B cell (primary cell): ENCODE measurements at regions not wholly inside any gene's neighbourhood (a gene's known extent, or its start where the extent isn't known, plus 50 kb on each side); places are given as distances from the start of the nearest gene placed in this dataset.

ENCODE experiments used
- ATAC-seq: fragments of 200-7000 bp; cut with Tn5 transposase; one replicate; pipeline ENCODE4 v1.10.0; 2021; ENCODE audit warnings: low read depth, mild to moderate bottlenecking, moderate number of reproducible peaks, moderate library complexity
- CTCF ChIA-PET: fragments of 350-600 bp; sonication (Branson Sonifier 250); formaldehyde crosslinking; loops from one replicate; lab custom pipeline; 2021; ENCODE audit warnings: antibody characterized with exemption, inconsistent platforms; lab: Charles Lee
- POLR2A ChIA-PET: fragments of 350-600 bp; sonication (Branson Sonifier 250); formaldehyde crosslinking; loops from one replicate; lab custom pipeline; 2021; ENCODE audit warnings: antibody characterized with exemption; lab: Charles Lee
- DNase-seq: peaks from one replicate; pipeline ENCODE4 v3.0.0; 2013
- H2AFZ ChIP-seq: 2 replicates; pipeline ENCODE4 v1.6.1; 2012; ENCODE audit warnings: mild to moderate bottlenecking, low read depth, low read length; ENCODE audit not compliant: insufficient read depth, poor library complexity, severe bottlenecking
- H3K27ac ChIP-seq, 2 donors: 1 replicate in 1 of 2; 2 replicates in 1 of 2; pipeline ENCODE4 v1.5.1; 2012 to 2013; ENCODE audit warnings: low read length in 2 of 2, mild to moderate bottlenecking in 2 of 2, moderate library complexity in 1 of 2
- H3K27me3 ChIP-seq, 4 experiments: fragments of 200-600 bp in 1 of 4; sonication (generic) in 1 of 4; replicated peaks in 1 of 4; 1 replicate in 2 of 4; 2 replicates in 2 of 4; pipeline versions ENCODE4 v1.6.1 to v1.7.0; 2013 to 2016; ENCODE audit warnings: low read length in 3 of 4, mild to moderate bottlenecking in 2 of 4, mixed read lengths in 1 of 4, moderate library complexity in 1 of 4; ENCODE audit not compliant: insufficient read depth in 4 of 4, control insufficient read depth in 3 of 4; ENCODE audit errors: control extremely low read depth in 1 of 4
- H3K36me3 ChIP-seq, 2 experiments: replicated peaks in 1 of 2; 1 replicate in 1 of 2; 2 replicates in 1 of 2; pipeline versions ENCODE4 v1.6.1 to v1.7.1; 2013; ENCODE audit warnings: low read length in 1 of 2; ENCODE audit not compliant: insufficient read depth in 2 of 2, control insufficient read depth in 1 of 2; ENCODE audit errors: control extremely low read depth in 1 of 2, extremely low read depth in 1 of 2
- H3K4me1 ChIP-seq, 2 donors: fragments of 200-600 bp in 1 of 2; sonication (generic) in 1 of 2; 1 replicate in 1 of 2; 2 replicates in 1 of 2; pipeline versions ENCODE4 v1.5.1 to v1.6.1; 2013 to 2017; ENCODE audit warnings: low read length in 2 of 2; ENCODE audit not compliant: control insufficient read depth in 2 of 2, insufficient read depth in 2 of 2
- H3K4me2 ChIP-seq: replicated peaks from 2 replicates; pipeline ENCODE3; 2012; ENCODE audit warnings: mild to moderate bottlenecking, low read depth, low read length; ENCODE audit not compliant: poor library complexity, severe bottlenecking
- H3K4me3 ChIP-seq, 5 experiments: fragments of 200-600 bp in 1 of 5; sonication (generic) in 1 of 5; 1 replicate in 3 of 5; 2 replicates in 2 of 5; pipeline versions ENCODE4 v1.5.1 to v1.7.0; 2011 to 2016; ENCODE audit warnings: low read length in 4 of 5, mild to moderate bottlenecking in 4 of 5, low read depth in 2 of 5, control low read depth in 1 of 5, moderate library complexity in 1 of 5; ENCODE audit not compliant: insufficient read depth in 1 of 5; ENCODE audit errors: control extremely low read depth in 1 of 5, extremely low read depth in 1 of 5
- H3K79me2 ChIP-seq: fragments of 200-600 bp; sonication (generic); one replicate; pipeline ENCODE4 v1.6.0; 2016; ENCODE audit warnings: low read length; ENCODE audit not compliant: control insufficient read depth, insufficient read depth
- H3K9ac ChIP-seq: fragments of 200-600 bp; sonication (generic); 2 replicates; pipeline ENCODE4 v1.6.1; 2017; ENCODE audit warnings: mild to moderate bottlenecking, low read length, moderate library complexity
- H3K9me3 ChIP-seq, 3 donors: one replicate each; pipeline versions ENCODE4 v1.6.1 to v1.7.1; 2013; ENCODE audit warnings: low read length in 2 of 3; ENCODE audit not compliant: control insufficient read depth in 2 of 3, insufficient read depth in 1 of 3; ENCODE audit errors: control extremely low read depth in 1 of 3
- H4K20me1 ChIP-seq: 2 replicates; pipeline ENCODE4 v1.6.0; 2012; ENCODE audit warnings: mild to moderate bottlenecking, low read length; ENCODE audit not compliant: insufficient read depth, control insufficient read depth, poor library complexity, severe bottlenecking
- H3K27ac Mint-ChIP-seq: one replicate; pipeline ENCODE4 v1.8.0; 2021; ENCODE audit warnings: mixed read lengths
- H3K27me3 Mint-ChIP-seq: one replicate; pipeline ENCODE4 v1.8.0; 2021; ENCODE audit warnings: mixed read lengths
- H3K4me1 Mint-ChIP-seq: one replicate; pipeline ENCODE4 v1.8.0; 2021; ENCODE audit warnings: mixed read lengths
- H3K4me3 Mint-ChIP-seq: one replicate; pipeline ENCODE4 v1.8.0; 2021; ENCODE audit warnings: mixed read lengths
- H3K9me3 Mint-ChIP-seq: one replicate; pipeline ENCODE4 v1.8.0; 2022; ENCODE audit warnings: mixed read lengths; ENCODE audit not compliant: insufficient read depth
- CTCF ChIP-seq: fragments of 200-600 bp; IDR thresholded peaks from one replicate; pipeline ENCODE4 v1.8.0; 2022; ENCODE audit warnings: antibody characterized with exemption, mild to moderate bottlenecking
- EZH2 ChIP-seq: IDR thresholded peaks from 2 replicates; pipeline ENCODE4 v1.6.1; 2012; ENCODE audit warnings: borderline replicate concordance, low read depth, mild to moderate bottlenecking, moderate library complexity, low read length; ENCODE audit not compliant: insufficient read depth, poor library complexity, severe bottlenecking
- WGBS: methylation state at CpG from one replicate; pipeline ENCODE4 v1.1.5; 2013; ENCODE audit warnings: missing lambda C conversion rate; ENCODE audit not compliant: insufficient coverage; 5-methylcytosine and 5-hydroxymethylcytosine counted together
- intact Hi-C: fragments of 100-400 bp; cut with micrococcal nuclease; formaldehyde crosslinking; loops from one replicate; pipeline ENCODE4 v1.10.0; 2022

GRCh38 chr3:148441191-148441590 is 256.5 kb upstream of the AGTR1 start:
- no peaks in the 10 kb centered on the region for H3K36me3 ChIP-seq
- H3K9me3 ChIP-seq = no peaks in the 10 kb centered on the region
- no peak overlapping the region for H3K27ac Mint-ChIP-seq
- DNase-seq (no peak), ATAC-seq (no peak)
- no peak overlapping the region for H3K4me3 ChIP-seq
- H3K9me3 Mint-ChIP-seq = peaks cover 3% of the 10 kb centered on the region
- H4K20me1 ChIP-seq = no peaks in the 10 kb centered on the region
- intact Hi-C loops = no loop called here
- H3K4me1 Mint-ChIP-seq = no peaks in the 10 kb centered on the region
- POLR2A ChIA-PET = no interaction called here
- CTCF ChIA-PET = no interaction called here
- TF ChIP-seq CTCF (no peak), EZH2 (no peak)
- no peak overlapping the region for H3K4me3 Mint-ChIP-seq
- H2AFZ ChIP-seq = no peak overlapping the region
- WGBS = no CpG with 5 or more reads among the region's 1 CpG
- no peak overlapping the region for H3K4me2 ChIP-seq
- H3K27ac ChIP-seq = no peak overlapping the region
- H3K79me2 ChIP-seq = no peaks in the 10 kb centered on the region
- H3K27me3 Mint-ChIP-seq = no peaks in the 10 kb centered on the region
- no peak overlapping the region for H3K9ac ChIP-seq
- H3K27me3 ChIP-seq = no peaks in the 10 kb centered on the region
- H3K4me1 ChIP-seq = no peaks in the 10 kb centered on the region

GRCh38 chr3:148450819-148451218 is 246.9 kb upstream of the AGTR1 start:
- ATAC-seq = no peak
- H3K4me1 Mint-ChIP-seq = no peaks in the 10 kb centered on the region
- ChIA-PET POLR2A (no interaction called here), CTCF (no interaction called here)
- no peaks in the 10 kb centered on the region for H3K4me1 ChIP-seq
- H3K9me3 ChIP-seq = no peaks in the 10 kb centered on the region
- DNase-seq = no peak
- no peak overlapping the region for H3K27ac Mint-ChIP-seq
- no peaks in the 10 kb centered on the region for H3K27me3 Mint-ChIP-seq
- H3K27me3 ChIP-seq = no peaks in the 10 kb centered on the region
- H4K20me1 ChIP-seq = no peaks in the 10 kb centered on the region
- 52% methylated on average over 3 of the region's 5 CpGs for WGBS
- no peak overlapping the region for H3K27ac ChIP-seq
- no peaks in the 10 kb centered on the region for H3K36me3 ChIP-seq
- H3K4me2 ChIP-seq = no peak overlapping the region
- H3K9ac ChIP-seq = no peak overlapping the region
- no peak overlapping the region for H3K4me3 ChIP-seq
- H3K4me3 Mint-ChIP-seq = no peak overlapping the region
- no peak overlapping the region for H2AFZ ChIP-seq
- H3K79me2 ChIP-seq = no peaks in the 10 kb centered on the region
- H3K9me3 Mint-ChIP-seq = no peaks in the 10 kb centered on the region
- TF ChIP-seq EZH2 = no peak
- no peak for TF ChIP-seq CTCF
- intact Hi-C loops = no loop called here
